GM13976 (cell line): ENCODE measurements at regions not wholly inside any gene's neighbourhood (a gene's known extent, or its start where the extent isn't known, plus 50 kb on each side); places are given as distances from the start of the nearest gene placed in this dataset.

Experiments
- DNase-seq: peaks from one replicate; pipeline ENCODE4 v3.0.0; 2012; ENCODE audit warnings: low spot score
- in situ Hi-C: fragments of 300-500 bp; cut with MboI; formaldehyde crosslinking; loops from one replicate; pipeline ENCODE4 v1.12.0; 2022; ENCODE audit warnings: low sequenced_read_pairs, mixed read lengths, inconsistent platforms; ENCODE audit not compliant: unreplicated experiment
- TF ChIP-seq, protein P1 (sequence below): IDR thresholded peaks from 2 replicates; pipeline ENCODE4 v1.5.1; 2012; ENCODE audit warnings: borderline replicate concordance, mild to moderate bottlenecking; ENCODE audit not compliant: insufficient read depth; ENCODE audit errors: extremely low read depth, missing control alignments, control extremely low read depth

DNA sequence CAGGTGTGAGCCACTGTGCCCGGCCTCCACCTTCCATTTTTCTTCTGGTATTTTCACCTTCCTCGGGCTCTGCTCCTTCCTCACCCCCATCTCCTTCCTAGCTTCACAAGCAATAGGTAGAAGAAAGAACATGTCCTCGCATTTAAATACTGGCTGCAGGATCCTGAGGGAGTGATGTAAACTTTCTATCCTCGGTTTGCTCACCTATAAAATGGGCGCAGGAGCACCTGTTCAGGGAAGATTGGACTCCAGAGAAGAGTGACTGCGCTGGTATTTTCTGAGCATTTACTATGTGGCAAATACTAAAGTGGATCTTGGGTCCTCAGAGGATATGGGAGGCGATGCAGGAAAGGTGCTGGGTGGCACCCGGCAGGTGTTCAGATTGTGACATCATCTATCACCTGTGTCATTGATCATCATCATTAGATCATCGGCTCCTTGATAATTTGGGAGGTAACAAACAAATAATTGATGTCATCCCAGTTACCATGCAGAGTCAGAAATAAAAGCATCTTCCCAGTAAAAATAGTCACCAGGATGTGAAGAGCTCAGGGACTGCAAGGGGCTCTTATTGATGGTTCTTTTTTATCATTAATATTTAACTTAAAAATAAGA lies 72.8 kb downstream of the FOXL1 start:
- TF ChIP-seq, protein P1, sequence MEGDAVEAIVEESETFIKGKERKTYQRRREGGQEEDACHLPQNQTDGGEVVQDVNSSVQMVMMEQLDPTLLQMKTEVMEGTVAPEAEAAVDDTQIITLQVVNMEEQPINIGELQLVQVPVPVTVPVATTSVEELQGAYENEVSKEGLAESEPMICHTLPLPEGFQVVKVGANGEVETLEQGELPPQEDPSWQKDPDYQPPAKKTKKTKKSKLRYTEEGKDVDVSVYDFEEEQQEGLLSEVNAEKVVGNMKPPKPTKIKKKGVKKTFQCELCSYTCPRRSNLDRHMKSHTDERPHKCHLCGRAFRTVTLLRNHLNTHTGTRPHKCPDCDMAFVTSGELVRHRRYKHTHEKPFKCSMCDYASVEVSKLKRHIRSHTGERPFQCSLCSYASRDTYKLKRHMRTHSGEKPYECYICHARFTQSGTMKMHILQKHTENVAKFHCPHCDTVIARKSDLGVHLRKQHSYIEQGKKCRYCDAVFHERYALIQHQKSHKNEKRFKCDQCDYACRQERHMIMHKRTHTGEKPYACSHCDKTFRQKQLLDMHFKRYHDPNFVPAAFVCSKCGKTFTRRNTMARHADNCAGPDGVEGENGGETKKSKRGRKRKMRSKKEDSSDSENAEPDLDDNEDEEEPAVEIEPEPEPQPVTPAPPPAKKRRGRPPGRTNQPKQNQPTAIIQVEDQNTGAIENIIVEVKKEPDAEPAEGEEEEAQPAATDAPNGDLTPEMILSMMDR, result no peak
- no peak for DNase-seq
- in situ Hi-C loops, result no loop called here

GRCh38 chr16:86651823-86652222 lies 73.5 kb downstream of the FOXL1 start:
- TF ChIP-seq, protein P1, result no peak
- no peak for DNase-seq
- in situ Hi-C loops, result no loop called here

DNA sequence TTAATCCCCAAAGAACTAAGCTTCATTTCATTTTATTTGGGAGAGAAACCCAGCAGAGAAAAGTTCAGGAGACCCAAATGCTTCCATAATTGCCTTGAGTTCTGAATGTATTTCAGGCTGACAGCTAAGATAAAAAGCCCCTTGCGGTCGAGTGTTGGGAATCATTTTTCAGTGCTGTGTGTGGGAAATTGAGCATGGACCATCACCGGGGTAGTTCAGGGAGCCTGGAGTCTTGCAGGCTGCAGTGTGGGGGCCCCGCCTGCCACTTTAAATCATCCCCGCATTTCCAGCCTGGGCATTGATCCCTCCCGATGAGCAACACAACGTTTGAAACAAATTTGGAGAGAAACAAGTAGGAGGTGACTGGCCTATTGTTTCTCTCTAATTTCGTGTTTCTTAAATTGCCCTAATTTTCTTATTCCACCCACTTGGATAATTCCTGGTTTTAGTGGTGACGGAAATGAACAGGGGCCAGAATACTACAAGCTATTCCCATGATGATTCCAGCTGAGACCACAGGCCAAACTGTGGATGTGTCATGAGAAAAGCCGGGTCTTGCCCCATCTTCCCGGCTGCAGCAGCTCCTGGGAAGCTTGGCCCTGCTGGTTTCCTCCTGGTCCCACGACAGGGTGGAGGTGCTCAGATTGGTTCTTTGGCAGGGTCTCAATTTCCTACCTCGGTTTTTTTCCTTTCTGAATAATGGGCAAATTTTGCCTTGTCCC lies 75.1 kb downstream of the FOXL1 start:
- in situ Hi-C loops, result no loop called here

GRCh38 chr16:86657972-86658371 lies 79.6 kb downstream of the FOXL1 start:
- no peak for DNase-seq
- in situ Hi-C loops, result no loop called here
- TF ChIP-seq, protein P1, result no peak

More for the DNA sequence above, 75.1 kb downstream of the FOXL1 start:
- DNase-seq, result no peak
- TF ChIP-seq, protein P1, result no peak

- TF ChIP-seq, protein P1, result no peak
- in situ Hi-C loops, result no loop called here
- DNase-seq, result no peak
Measured at GRCh38 chr16:86660623-86661022, 82.3 kb downstream of the FOXL1 start.

DNA sequence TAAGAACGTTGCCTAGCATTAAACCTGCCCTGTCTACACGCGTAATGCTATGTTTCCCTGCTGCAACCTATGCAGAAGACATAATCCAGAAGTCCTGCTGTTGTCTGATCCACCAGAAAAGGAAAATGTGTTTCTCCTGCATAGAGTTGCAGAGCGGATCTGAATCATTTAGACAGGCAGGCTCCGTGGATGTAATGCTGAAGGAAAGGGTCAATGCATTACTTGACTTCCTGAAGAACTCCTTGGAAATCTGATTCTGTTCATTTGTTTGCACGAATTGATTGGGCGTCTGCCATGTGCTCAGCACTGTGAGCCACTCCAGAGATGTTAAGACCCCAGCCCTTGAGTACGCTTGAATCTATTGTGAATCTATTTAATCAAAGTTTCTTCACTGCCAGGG lies 83.4 kb downstream of the FOXL1 start:
- in situ Hi-C loops, result no loop called here
- TF ChIP-seq, protein P1, result no peak
- no peak for DNase-seq

DNA sequence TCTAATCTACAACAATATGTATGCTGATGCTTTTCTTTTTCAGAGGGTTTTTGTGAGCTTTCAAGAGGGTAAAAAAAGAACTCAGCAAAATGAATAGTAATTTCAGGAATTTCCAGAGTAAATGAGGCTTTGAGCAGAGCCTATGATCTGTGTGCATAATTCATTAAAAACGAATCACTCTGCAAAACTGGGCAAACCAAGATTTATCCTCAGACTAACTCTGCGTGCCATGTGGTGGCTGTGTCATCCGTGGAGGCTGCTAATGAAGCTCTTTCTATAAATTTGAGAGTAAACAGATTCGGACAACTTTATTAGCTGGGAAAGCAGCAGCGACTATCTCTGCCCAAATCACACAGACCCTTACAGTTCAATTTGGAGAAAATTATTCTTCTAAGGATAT lies 83.8 kb downstream of the FOXL1 start:
- in situ Hi-C loops, result no loop called here

More for the DNA sequence above, 83.8 kb downstream of the FOXL1 start:
- TF ChIP-seq, protein P1, result no peak
- no peak for DNase-seq
